CD4-positive, alpha-beta memory T cell (primary cell): ENCODE measurements at regions not wholly inside any gene's neighbourhood (a gene's known extent, or its start where the extent isn't known, plus 50 kb on each side); places are given as distances from the start of the nearest gene placed in this dataset.

ENCODE experiments used
- CTCF ChIA-PET: fragments of 350-600 bp; sonication (Branson Sonifier 250); formaldehyde crosslinking; loops from one replicate; lab custom pipeline; 2021; ENCODE audit warnings: inconsistent platforms; ENCODE audit not compliant: partially characterized antibody; lab: Charles Lee
- POLR2A ChIA-PET: fragments of 350-600 bp; sonication (Branson Sonifier 250); formaldehyde crosslinking; loops from one replicate; lab custom pipeline; 2021; ENCODE audit not compliant: partially characterized antibody; lab: Charles Lee
- DNase-seq, 5 donors: peaks; one replicate each; pipeline versions ENCODE4 v3.0.0 to v3.0.0-alpha.2; 2020 to 2022; ENCODE audit warnings: mixed read lengths in 1 of 5
- H3K27ac ChIP-seq: one replicate; pipeline ENCODE4 v1.7.0; 2013; ENCODE audit warnings: low read depth, low read length
- H3K27me3 ChIP-seq: 2 replicates; pipeline ENCODE4 v1.7.0; 2013; ENCODE audit warnings: mild to moderate bottlenecking, low read length, moderate library complexity; ENCODE audit not compliant: insufficient read depth
- H3K36me3 ChIP-seq: 2 replicates; pipeline ENCODE4 v1.7.0; 2013; ENCODE audit warnings: mild to moderate bottlenecking, low read length, moderate library complexity; ENCODE audit not compliant: insufficient read depth
- H3K4me1 ChIP-seq: 2 replicates; pipeline ENCODE4 v1.7.0; 2013; ENCODE audit warnings: mild to moderate bottlenecking, low read length, moderate library complexity; ENCODE audit not compliant: insufficient read depth
- H3K4me3 ChIP-seq, 2 donors: one replicate each; pipeline ENCODE4 v1.7.0; 2013; ENCODE audit warnings: low read length in 2 of 2, mild to moderate bottlenecking in 1 of 2
- H3K9me3 ChIP-seq, 2 donors: one replicate each; pipeline ENCODE4 v1.7.0; 2013; ENCODE audit warnings: low read length in 2 of 2, control low read depth in 1 of 2; ENCODE audit not compliant: control insufficient read depth in 1 of 2
- H3K27ac Mint-ChIP-seq, 7 donors: one replicate each; pipeline ENCODE4 v1.8.0; 2020 to 2021; ENCODE audit warnings: mixed read lengths in 7 of 7, mild to moderate bottlenecking in 6 of 7, inconsistent platforms in 3 of 7, moderate library complexity in 3 of 7
- H3K27me3 Mint-ChIP-seq, 2 donors: one replicate each; pipeline ENCODE4 v1.8.0; 2020 to 2021; ENCODE audit warnings: mixed read lengths in 2 of 2
- H3K36me3 Mint-ChIP-seq, 2 donors: one replicate each; pipeline ENCODE4 v1.8.0; 2020 to 2021; ENCODE audit warnings: mixed read lengths in 2 of 2, inconsistent platforms in 1 of 2, mild to moderate bottlenecking in 1 of 2
- H3K4me1 Mint-ChIP-seq, 4 donors: one replicate each; pipeline ENCODE4 v1.8.0; 2020 to 2021; ENCODE audit warnings: mixed read lengths in 4 of 4, mild to moderate bottlenecking in 1 of 4
- H3K4me3 Mint-ChIP-seq, 8 donors: one replicate each; pipeline ENCODE4 v1.8.0; 2020 to 2021; ENCODE audit warnings: mixed read lengths in 8 of 8, mild to moderate bottlenecking in 7 of 8, moderate library complexity in 6 of 8, inconsistent platforms in 3 of 8
- H3K9me3 Mint-ChIP-seq, 8 donors: one replicate each; pipeline ENCODE4 v1.8.0; 2020 to 2021; ENCODE audit warnings: mixed read lengths in 8 of 8, mild to moderate bottlenecking in 5 of 8, inconsistent platforms in 3 of 8, moderate library complexity in 1 of 8
- intact Hi-C: fragments of 100-400 bp; cut with micrococcal nuclease; formaldehyde crosslinking; loops from one replicate; pipeline ENCODE4 v1.15.1; 2023

DNA sequence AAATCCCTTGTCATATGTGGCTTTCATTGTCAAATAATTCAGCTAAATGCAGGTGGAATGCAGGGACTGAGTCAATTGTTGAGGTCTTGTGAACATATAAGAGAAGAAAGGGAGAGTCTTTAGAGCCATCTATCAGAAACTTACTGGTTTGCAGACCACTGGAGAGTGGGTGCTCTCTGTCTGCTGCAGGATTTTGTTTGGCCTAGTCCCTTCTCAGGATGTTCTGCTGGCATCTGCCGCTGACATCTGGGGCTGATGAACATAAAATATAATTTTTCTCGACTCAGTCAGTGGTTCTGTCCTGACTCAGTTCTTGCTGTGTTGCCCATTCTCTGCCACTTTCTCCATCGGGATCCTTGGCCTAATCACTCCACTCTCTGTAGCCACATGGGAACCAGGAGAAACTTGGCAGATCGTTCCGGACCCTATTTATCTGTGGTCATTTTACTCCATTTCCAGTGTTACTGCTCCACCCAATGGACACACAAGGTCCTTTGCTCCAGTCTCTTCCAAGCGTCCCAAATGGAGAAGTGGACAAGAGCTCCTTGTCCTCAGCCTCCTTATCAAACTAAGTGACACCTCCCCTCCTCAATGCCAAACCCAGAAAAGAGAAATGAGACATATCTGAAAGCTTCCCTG, 436.2 kb downstream of the FAT4 start:
- Mint-ChIP-seq H3K27me3 (no peaks in the 10 kb centered on the region), H3K27ac (no peak overlapping the region), H3K9me3 (peaks cover 0 to 16% (median 7%) of the 10 kb centered on the region in 8 donors), H3K4me3 (no peak overlapping the region), H3K36me3 (no peaks in the 10 kb centered on the region), H3K4me1 (no peaks in the 10 kb centered on the region)
- Histone ChIP-seq H3K36me3 (no peaks in the 10 kb centered on the region), H3K27ac (no peak overlapping the region), H3K4me3 (no peak overlapping the region), H3K4me1 (no peaks in the 10 kb centered on the region), H3K27me3 (no peaks in the 10 kb centered on the region), H3K9me3 (no peaks in the 10 kb centered on the region)
- CTCF ChIA-PET, result no interaction called here
- POLR2A ChIA-PET, result no interaction called here
- intact Hi-C loops, result no loop called here
- no peak for DNase-seq

DNA sequence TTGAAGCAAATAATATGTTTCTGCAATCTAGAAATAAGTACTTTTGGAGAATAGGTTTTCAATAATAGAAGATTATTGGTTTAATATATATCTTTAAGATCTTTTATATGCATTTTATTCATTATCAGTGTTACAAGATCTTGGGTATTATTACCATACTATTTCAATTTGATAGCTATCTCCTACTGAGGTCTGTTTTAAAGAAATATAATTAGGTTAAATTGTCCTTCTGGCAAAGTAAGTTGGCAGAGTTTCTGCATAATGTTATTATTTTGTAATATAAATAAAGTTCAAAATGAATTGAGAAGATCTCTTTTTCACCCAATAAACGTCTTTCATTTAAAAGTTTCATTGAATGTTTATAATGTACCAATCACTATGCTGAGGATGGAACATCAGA, 443.7 kb downstream of the FAT4 start:
- Histone ChIP-seq H3K4me1 (no peaks in the 10 kb centered on the region), H3K36me3 (no peaks in the 10 kb centered on the region), H3K27ac (no peak overlapping the region), H3K4me3 (no peak overlapping the region), H3K9me3 (no peaks in the 10 kb centered on the region), H3K27me3 (no peaks in the 10 kb centered on the region)
- H3K4me3 Mint-ChIP-seq, result no peak overlapping the region
- H3K27ac Mint-ChIP-seq, result no peak overlapping the region
- peaks cover 0 to 4% (median 0%) of the 10 kb centered on the region in 8 donors for H3K9me3 Mint-ChIP-seq
- intact Hi-C loops, result no loop called here
- POLR2A ChIA-PET, result no interaction called here
- CTCF ChIA-PET, result no interaction called here
- no peaks in the 10 kb centered on the region for H3K4me1 Mint-ChIP-seq
- H3K36me3 Mint-ChIP-seq, result no peaks in the 10 kb centered on the region
- no peaks in the 10 kb centered on the region for H3K27me3 Mint-ChIP-seq
- no peak for DNase-seq

DNA sequence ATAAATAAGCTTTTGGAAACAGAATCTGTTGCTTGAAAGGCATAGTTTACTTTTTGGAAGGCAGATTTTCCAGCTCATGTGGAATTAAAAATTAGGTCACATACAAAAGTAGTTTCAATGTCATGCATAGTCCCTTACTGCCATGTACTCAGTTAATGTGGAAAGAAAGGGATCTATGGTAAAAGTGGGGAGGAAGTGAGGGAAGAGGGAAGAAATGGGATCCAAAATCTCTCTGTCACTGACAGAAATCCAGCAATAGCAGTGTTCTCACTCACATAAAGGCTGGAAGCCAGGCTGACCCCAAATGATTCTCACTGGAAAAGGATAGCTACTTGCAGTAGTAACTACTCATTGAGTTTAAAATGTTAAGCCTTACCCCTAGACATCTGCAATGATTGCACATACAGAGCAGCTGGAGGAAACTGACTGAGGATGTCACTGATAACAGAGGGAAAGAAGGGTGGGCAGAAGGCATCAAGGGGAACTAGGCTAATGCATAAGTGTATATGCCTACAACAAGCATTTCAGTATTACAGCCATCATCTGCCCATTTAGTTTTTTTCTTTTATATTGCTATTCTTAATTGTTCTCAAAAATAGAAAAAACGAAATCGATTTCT, 445.6 kb downstream of the FAT4 start:
- no peaks in the 10 kb centered on the region for H3K4me1 Mint-ChIP-seq
- Histone ChIP-seq H3K4me1 (no peaks in the 10 kb centered on the region), H3K27me3 (no peaks in the 10 kb centered on the region), H3K4me3 (no peak overlapping the region), H3K9me3 (no peaks in the 10 kb centered on the region), H3K27ac (no peak overlapping the region), H3K36me3 (no peaks in the 10 kb centered on the region)
- POLR2A ChIA-PET, result no interaction called here
- H3K36me3 Mint-ChIP-seq, result no peaks in the 10 kb centered on the region
- no peaks in the 10 kb centered on the region for H3K27me3 Mint-ChIP-seq
- H3K4me3 Mint-ChIP-seq, result no peak overlapping the region
- no peak for DNase-seq
- CTCF ChIA-PET, result no interaction called here
- peaks cover 0 to 6% (median 0%) of the 10 kb centered on the region in 8 donors for H3K9me3 Mint-ChIP-seq
- intact Hi-C loops, result no loop called here
- no peak overlapping the region for H3K27ac Mint-ChIP-seq

DNA sequence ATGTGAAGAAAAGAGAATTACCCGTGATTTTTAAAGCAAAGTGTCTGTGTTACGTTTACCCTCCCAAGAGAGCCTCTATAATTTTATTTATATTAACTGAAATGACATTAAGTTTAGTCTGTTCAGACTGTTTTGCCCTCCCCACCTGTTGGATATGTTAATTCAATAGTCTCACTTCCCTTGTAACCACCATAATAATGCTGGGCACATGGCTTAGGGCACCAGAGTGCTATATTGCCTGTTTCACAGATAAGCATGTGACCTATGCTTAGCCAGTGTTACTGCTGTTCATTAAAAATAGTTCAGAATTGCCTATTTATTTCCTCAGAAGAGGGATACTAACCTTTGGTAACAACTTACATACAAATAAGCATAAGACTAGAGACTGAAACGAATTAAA, 446.2 kb downstream of the FAT4 start:
- H3K27me3 Mint-ChIP-seq, result no peaks in the 10 kb centered on the region
- Histone ChIP-seq H3K27ac (no peak overlapping the region), H3K27me3 (no peaks in the 10 kb centered on the region), H3K4me3 (no peak overlapping the region), H3K36me3 (no peaks in the 10 kb centered on the region), H3K9me3 (no peaks in the 10 kb centered on the region), H3K4me1 (no peaks in the 10 kb centered on the region)
- peaks cover 0 to 6% (median 0%) of the 10 kb centered on the region in 8 donors for H3K9me3 Mint-ChIP-seq
- no peak overlapping the region for H3K27ac Mint-ChIP-seq
- no peaks in the 10 kb centered on the region for H3K4me1 Mint-ChIP-seq
- no peak for DNase-seq
- POLR2A ChIA-PET, result no interaction called here
- H3K4me3 Mint-ChIP-seq, result no peak overlapping the region
- intact Hi-C loops, result no loop called here
- CTCF ChIA-PET, result no interaction called here
- H3K36me3 Mint-ChIP-seq, result no peaks in the 10 kb centered on the region

DNA sequence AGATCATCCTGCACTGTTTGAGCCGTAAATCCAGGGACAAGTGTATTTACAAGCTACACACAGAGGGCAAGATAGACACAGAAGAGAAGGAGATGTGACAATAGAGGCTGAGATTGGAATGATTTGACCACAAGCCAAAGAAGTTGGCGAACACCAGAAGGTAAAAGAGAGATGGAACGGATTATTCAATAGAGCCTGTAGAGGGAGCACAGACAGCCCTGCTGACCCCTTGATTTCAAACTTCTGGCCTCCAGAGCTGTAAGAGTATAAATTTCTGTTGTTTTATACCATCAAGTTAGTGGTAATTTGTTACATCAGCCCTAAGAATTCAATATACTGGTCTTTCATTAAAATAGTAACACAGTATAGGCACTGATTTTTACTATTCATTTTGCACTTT, 447.8 kb downstream of the FAT4 start:
- Histone ChIP-seq H3K27me3 (no peaks in the 10 kb centered on the region), H3K4me3 (no peak overlapping the region), H3K27ac (no peak overlapping the region), H3K9me3 (no peaks in the 10 kb centered on the region), H3K36me3 (no peaks in the 10 kb centered on the region), H3K4me1 (no peaks in the 10 kb centered on the region)
- CTCF ChIA-PET, result no interaction called here
- H3K9me3 Mint-ChIP-seq, result peaks cover 0 to 4% (median under 1%) of the 10 kb centered on the region in 8 donors
- POLR2A ChIA-PET, result no interaction called here
- H3K27ac Mint-ChIP-seq, result no peak overlapping the region
- no peaks in the 10 kb centered on the region for H3K36me3 Mint-ChIP-seq
- DNase-seq, result no peak
- intact Hi-C loops, result no loop called here
- H3K4me3 Mint-ChIP-seq, result no peak overlapping the region
- no peaks in the 10 kb centered on the region for H3K27me3 Mint-ChIP-seq
- H3K4me1 Mint-ChIP-seq, result no peaks in the 10 kb centered on the region

DNA sequence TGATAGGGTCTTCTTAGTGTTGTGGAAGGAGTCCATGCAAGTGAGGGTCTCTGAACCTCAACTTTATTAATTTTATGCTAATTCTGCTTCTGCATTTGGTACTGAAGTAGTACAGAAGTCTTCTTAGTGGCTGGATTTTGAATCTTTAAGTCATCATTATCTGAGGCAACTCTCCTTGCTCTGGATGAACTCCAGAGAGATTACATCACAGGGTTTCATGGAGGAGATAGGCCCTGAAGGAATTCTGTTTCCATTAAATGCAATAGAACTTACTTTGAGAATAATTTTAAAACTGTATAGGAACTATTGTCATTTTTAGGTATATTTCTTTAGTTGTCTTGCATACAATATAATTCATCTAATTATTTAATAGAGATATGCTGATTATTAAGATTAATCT, 451.2 kb downstream of the FAT4 start:
- CTCF ChIA-PET, result no interaction called here
- H3K9me3 Mint-ChIP-seq, result peaks cover 0 to 6% (median 2%) of the 10 kb centered on the region in 8 donors
- intact Hi-C loops, result no loop called here

DNA sequence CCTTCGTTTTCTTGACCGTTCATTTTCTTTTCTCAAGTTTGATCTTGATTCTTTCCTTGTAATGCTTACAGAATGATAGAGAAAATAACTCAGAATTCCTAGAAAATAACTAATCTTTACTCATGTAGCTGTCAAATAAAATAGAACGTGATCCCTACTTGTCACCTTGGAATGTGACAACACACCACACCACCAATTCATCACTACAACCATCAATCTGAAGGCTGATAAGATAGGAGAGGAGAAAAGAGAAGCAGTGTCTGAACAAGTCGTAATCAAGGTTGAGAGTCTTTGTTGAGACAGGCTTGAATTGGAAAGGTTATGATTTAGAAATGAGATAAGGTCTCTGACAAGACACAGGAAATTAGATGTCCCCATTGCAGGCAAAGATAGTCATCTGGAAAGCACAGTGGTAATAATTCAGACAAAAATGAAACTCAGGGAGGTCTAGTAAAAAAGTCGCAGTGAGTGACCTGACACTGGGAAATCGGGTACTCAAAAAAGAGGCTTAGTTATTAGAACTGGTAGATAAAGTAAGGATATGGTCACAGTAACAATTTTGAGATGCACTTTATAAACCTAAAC, 456.2 kb downstream of the FAT4 start:
- Mint-ChIP-seq H3K4me3 (no peak overlapping the region), H3K36me3 (no peaks in the 10 kb centered on the region), H3K9me3 (peaks cover 0 to 12% (median 7%) of the 10 kb centered on the region in 8 donors), H3K27ac (no peak overlapping the region), H3K27me3 (no peaks in the 10 kb centered on the region), H3K4me1 (no peaks in the 10 kb centered on the region)
- intact Hi-C loops, result no loop called here
- POLR2A ChIA-PET, result no interaction called here
- Histone ChIP-seq H3K36me3 (no peaks in the 10 kb centered on the region), H3K4me1 (no peaks in the 10 kb centered on the region), H3K27ac (no peak overlapping the region), H3K27me3 (no peaks in the 10 kb centered on the region), H3K4me3 (no peak overlapping the region), H3K9me3 (no peaks in the 10 kb centered on the region)
- DNase-seq, result no peak
- CTCF ChIA-PET, result no interaction called here

More for the DNA sequence above, 451.2 kb downstream of the FAT4 start:
- H3K36me3 Mint-ChIP-seq, result no peaks in the 10 kb centered on the region
- POLR2A ChIA-PET, result no interaction called here
- H3K4me3 Mint-ChIP-seq, result no peak overlapping the region
- H3K27ac ChIP-seq, result no peak overlapping the region
- H3K27me3 Mint-ChIP-seq, result no peaks in the 10 kb centered on the region
- H3K27me3 ChIP-seq, result no peaks in the 10 kb centered on the region
- DNase-seq, result no peak
- H3K4me1 Mint-ChIP-seq, result no peaks in the 10 kb centered on the region
- no peak overlapping the region for H3K27ac Mint-ChIP-seq
- no peak overlapping the region for H3K4me3 ChIP-seq
- H3K9me3 ChIP-seq, result no peaks in the 10 kb centered on the region
- H3K4me1 ChIP-seq, result no peaks in the 10 kb centered on the region
- no peaks in the 10 kb centered on the region for H3K36me3 ChIP-seq
